ENCODE measurements at regions not wholly inside any gene's neighbourhood (a gene's known extent, or its start where the extent isn't known, plus 50 kb on each side); places are given as distances from the start of the nearest gene placed in this dataset.
"Not testable (repeated sequence)": the region's sequence is repeated elsewhere in the genome, so short reads cannot be mapped to it uniquely, and the experiment has no call there.

DNA sequence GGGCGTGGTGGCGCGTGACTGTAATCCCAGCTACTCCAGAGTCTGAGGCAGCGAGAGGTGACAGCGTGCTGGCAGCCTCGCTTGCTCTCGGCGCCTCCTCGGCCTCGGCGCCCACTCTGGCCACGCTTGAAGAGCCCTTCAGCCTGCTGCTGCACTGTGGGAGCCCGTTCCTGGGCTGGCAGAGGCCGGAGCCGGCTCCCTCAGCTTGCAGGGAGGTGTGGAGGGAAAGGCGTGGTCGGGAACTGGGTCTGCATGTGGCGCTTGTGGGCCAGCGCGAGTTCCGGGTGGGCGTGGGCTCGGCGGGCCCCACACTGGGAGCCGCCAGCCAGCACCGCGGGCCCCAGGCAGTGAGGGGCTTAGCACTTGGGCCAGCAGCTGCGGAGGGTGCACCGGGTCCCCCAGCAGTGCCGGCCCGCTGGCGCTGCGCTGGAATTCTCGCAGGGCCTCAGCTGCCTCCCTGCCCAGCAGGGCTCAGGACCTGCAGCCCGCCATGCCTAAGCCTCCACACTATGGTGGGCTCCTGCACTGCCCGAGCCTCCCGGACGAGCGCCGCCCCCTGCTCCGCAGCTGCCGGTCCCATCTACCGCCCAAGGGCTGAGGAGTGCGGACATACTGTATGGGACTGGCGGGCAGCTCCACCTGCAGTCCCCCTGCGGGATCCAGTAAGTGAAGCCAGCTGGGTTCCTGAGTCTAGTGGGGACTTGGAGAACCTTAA is 1093.3 kb upstream of the CDH8 start:
- TF ChIP-seq EZH2 (optimal IDR thresholded peaks at IDR 0.05; ENCODE audit: low read depth, low read length): no peak
- TF ChIP-seq, protein P1, sequence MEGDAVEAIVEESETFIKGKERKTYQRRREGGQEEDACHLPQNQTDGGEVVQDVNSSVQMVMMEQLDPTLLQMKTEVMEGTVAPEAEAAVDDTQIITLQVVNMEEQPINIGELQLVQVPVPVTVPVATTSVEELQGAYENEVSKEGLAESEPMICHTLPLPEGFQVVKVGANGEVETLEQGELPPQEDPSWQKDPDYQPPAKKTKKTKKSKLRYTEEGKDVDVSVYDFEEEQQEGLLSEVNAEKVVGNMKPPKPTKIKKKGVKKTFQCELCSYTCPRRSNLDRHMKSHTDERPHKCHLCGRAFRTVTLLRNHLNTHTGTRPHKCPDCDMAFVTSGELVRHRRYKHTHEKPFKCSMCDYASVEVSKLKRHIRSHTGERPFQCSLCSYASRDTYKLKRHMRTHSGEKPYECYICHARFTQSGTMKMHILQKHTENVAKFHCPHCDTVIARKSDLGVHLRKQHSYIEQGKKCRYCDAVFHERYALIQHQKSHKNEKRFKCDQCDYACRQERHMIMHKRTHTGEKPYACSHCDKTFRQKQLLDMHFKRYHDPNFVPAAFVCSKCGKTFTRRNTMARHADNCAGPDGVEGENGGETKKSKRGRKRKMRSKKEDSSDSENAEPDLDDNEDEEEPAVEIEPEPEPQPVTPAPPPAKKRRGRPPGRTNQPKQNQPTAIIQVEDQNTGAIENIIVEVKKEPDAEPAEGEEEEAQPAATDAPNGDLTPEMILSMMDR (IDR thresholded peaks at IDR 0.05; ENCODE audit: low read length): no peak
- TF ChIP-seq EZH2phosphoT487 (IDR thresholded peaks at IDR 0.05; ENCODE audit: low read length): no peak
- Histone ChIP-seq H3K36me3 (replicated peaks; ENCODE audit: insufficient read depth, low read length) (no peaks in the 10 kb centered on the region), H3K4me1 (ENCODE audit: low read length) (no peaks in the 10 kb centered on the region), H3K9me3 (replicated peaks; ENCODE audit: insufficient read depth, low read length) (no peaks in the 10 kb centered on the region), H3K9ac (ENCODE audit: low read length) (no peak overlapping the region), H3K9me2 (replicated peaks; ENCODE audit: insufficient read depth, low read length) (no peaks in the 10 kb centered on the region), H3K79me2 (ENCODE audit: low read length) (no peaks in the 10 kb centered on the region), H2AFZ (ENCODE audit: low read length) (no peak overlapping the region), H3K4me2 (ENCODE audit: low read depth, low read length) (no peak overlapping the region), H4K20me1 (ENCODE audit: insufficient read depth, low read length) (no peaks in the 10 kb centered on the region), H3K27me3 (replicated peaks; ENCODE audit: insufficient read depth, low read length) (no peaks in the 10 kb centered on the region), H3K27ac (ENCODE audit: low read length) (no peak overlapping the region), H3K4me3 (ENCODE audit: low read length) (no peak overlapping the region), H3F3A (ENCODE audit: insufficient read depth, low read length) (no peaks in the 10 kb centered on the region)
- no peak for DNase-seq

DNA sequence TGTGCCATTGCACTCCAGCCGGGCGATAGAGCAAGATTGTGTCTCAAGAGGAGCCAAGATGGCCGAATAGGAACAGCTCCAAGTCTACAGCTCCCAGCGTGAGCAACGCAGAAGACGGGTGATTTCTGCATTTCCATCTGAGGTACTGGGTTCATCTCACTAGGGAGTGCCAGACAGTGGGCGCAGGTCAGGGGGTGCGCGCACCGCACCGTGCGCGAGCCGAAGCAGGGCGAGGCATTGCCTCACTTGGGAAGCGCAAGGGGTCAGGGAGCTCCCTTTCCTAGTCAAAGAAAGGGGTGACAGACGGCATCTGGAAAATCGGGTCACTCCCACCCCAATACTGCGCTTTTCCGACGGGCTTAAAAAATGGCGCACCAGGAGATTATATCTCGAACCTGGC is 1083.7 kb upstream of the CDH8 start:
- not testable (repeated sequence) for H3K4me3 ChIP-seq (ENCODE audit: low read length); DNase-seq; H3K9me3 ChIP-seq (replicated peaks; ENCODE audit: insufficient read depth, low read length); H4K20me1 ChIP-seq (ENCODE audit: insufficient read depth, low read length); H3K79me2 ChIP-seq (ENCODE audit: low read length); H3K36me3 ChIP-seq (replicated peaks; ENCODE audit: insufficient read depth, low read length); H3K9me2 ChIP-seq (replicated peaks; ENCODE audit: insufficient read depth, low read length); H3K9ac ChIP-seq (ENCODE audit: low read length); H3K4me1 ChIP-seq (ENCODE audit: low read length); H3K4me2 ChIP-seq (ENCODE audit: low read depth, low read length); H3K27ac ChIP-seq (ENCODE audit: low read length); H2AFZ ChIP-seq (ENCODE audit: low read length); H3F3A ChIP-seq (ENCODE audit: insufficient read depth, low read length); H3K27me3 ChIP-seq (replicated peaks; ENCODE audit: insufficient read depth, low read length)

DNA sequence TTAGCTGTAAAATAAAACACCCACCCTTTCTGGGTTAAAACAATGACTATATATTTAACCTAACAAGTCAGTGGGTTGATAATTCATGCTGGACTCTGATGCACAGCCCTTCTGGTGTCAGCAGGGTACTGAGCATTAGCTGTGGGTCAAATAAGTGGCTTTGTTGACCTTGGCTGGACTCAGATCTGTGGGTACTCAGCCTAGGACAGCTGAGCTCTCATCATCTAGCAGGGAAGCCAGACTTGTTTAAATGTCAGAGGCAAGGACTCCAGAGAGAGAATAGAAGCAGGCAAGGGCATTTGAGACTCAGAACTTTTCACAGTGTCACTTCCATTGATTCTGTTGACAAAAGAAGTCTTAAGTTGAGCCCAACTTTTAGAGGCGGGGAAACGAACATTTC is 1063.8 kb upstream of the CDH8 start:
- H3K4me1 ChIP-seq (ENCODE audit: low read length): no peaks in the 10 kb centered on the region
- DNase-seq: no peak
- no peaks in the 10 kb centered on the region for H3K9me3 ChIP-seq (replicated peaks; ENCODE audit: insufficient read depth, low read length)
- H3K4me3 ChIP-seq (ENCODE audit: low read length): no peak overlapping the region
- no peak for TF ChIP-seq EZH2phosphoT487 (IDR thresholded peaks at IDR 0.05; ENCODE audit: low read length)
- TF ChIP-seq, protein P1 (IDR thresholded peaks at IDR 0.05; ENCODE audit: low read length): no peak
- no peak for TF ChIP-seq EZH2 (optimal IDR thresholded peaks at IDR 0.05; ENCODE audit: low read depth, low read length)
- H3K27me3 ChIP-seq (replicated peaks; ENCODE audit: insufficient read depth, low read length): no peaks in the 10 kb centered on the region
- no peak overlapping the region for H3K9ac ChIP-seq (ENCODE audit: low read length)
- H3K79me2 ChIP-seq (ENCODE audit: low read length): no peaks in the 10 kb centered on the region
- no peaks in the 10 kb centered on the region for H3K9me2 ChIP-seq (replicated peaks; ENCODE audit: insufficient read depth, low read length)
- H4K20me1 ChIP-seq (ENCODE audit: insufficient read depth, low read length): no peaks in the 10 kb centered on the region
- H3K4me2 ChIP-seq (ENCODE audit: low read depth, low read length): no peak overlapping the region
- H3F3A ChIP-seq (ENCODE audit: insufficient read depth, low read length): no peaks in the 10 kb centered on the region
- no peaks in the 10 kb centered on the region for H3K36me3 ChIP-seq (replicated peaks; ENCODE audit: insufficient read depth, low read length)
- H3K27ac ChIP-seq (ENCODE audit: low read length): no peak overlapping the region
- H2AFZ ChIP-seq (ENCODE audit: low read length): no peak overlapping the region

DNA sequence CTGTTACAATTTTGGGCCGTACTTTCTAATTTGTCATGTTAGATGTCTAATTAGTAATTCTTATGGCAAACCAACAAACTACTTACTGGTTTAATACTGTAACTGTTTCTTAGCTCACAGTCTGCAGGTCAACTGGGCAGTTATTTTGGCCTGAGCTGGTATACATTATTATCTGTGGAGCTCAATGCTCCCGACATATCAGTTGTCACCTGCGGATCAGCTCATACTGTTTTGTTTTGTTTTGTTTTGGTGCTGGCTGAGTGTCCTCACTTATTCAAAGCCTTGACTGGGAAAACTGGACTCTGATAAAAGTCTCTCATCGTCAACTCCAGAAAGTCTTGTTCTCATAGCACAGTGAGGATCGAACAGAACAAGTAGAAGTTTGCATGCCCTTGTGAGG is 1060.6 kb upstream of the CDH8 start:
- H4K20me1 ChIP-seq (ENCODE audit: insufficient read depth, low read length): no peaks in the 10 kb centered on the region

More for the DNA sequence above, 1060.6 kb upstream of the CDH8 start:
- no peak for DNase-seq
- H3K9me3 ChIP-seq (replicated peaks; ENCODE audit: insufficient read depth, low read length): no peaks in the 10 kb centered on the region
- H2AFZ ChIP-seq (ENCODE audit: low read length): no peak overlapping the region
- H3K36me3 ChIP-seq (replicated peaks; ENCODE audit: insufficient read depth, low read length): no peaks in the 10 kb centered on the region
- no peak overlapping the region for H3K9ac ChIP-seq (ENCODE audit: low read length)
- H3K4me1 ChIP-seq (ENCODE audit: low read length): no peaks in the 10 kb centered on the region
- no peaks in the 10 kb centered on the region for H3F3A ChIP-seq (ENCODE audit: insufficient read depth, low read length)
- H3K4me3 ChIP-seq (ENCODE audit: low read length): no peak overlapping the region
- H3K27me3 ChIP-seq (replicated peaks; ENCODE audit: insufficient read depth, low read length): no peaks in the 10 kb centered on the region
- H3K4me2 ChIP-seq (ENCODE audit: low read depth, low read length): no peak overlapping the region
- no peaks in the 10 kb centered on the region for H3K79me2 ChIP-seq (ENCODE audit: low read length)
- no peak for TF ChIP-seq EZH2 (optimal IDR thresholded peaks at IDR 0.05; ENCODE audit: low read depth, low read length)
- no peak for TF ChIP-seq EZH2phosphoT487 (IDR thresholded peaks at IDR 0.05; ENCODE audit: low read length)
- TF ChIP-seq, protein P1 (IDR thresholded peaks at IDR 0.05; ENCODE audit: low read length): no peak
- no peak overlapping the region for H3K27ac ChIP-seq (ENCODE audit: low read length)
- H3K9me2 ChIP-seq (replicated peaks; ENCODE audit: insufficient read depth, low read length): no peaks in the 10 kb centered on the region
